Lower lobe of right lung (tissue), 2 donors: ENCODE measurements at regions not wholly inside any gene's neighbourhood (a gene's known extent, or its start where the extent isn't known, plus 50 kb on each side); places are given as distances from the start of the nearest gene placed in this dataset.
A peak's percentile ranks its signal among the peaks of the same experiment; 100 is the strongest.

Experiments
- ATAC-seq, 2 donors: fragments of 200-7000 bp; cut with Tn5 transposase; one replicate each; pipeline ENCODE4 v1.9.1; 2020 to 2022; ENCODE audit warnings: mild to moderate bottlenecking in 2 of 2, moderate library complexity in 2 of 2
- DNase-seq: peaks from one replicate; pipeline ENCODE4 v3.0.0-alpha.2; 2020
- H3K27ac ChIP-seq: fragments of 200-600 bp; one replicate; pipeline ENCODE4 v1.8.0; 2022
- H3K27me3 ChIP-seq: fragments of 200-600 bp; one replicate; pipeline ENCODE4 v1.8.0; 2022; ENCODE audit warnings: low read depth
- H3K36me3 ChIP-seq: fragments of 200-600 bp; one replicate; pipeline ENCODE4 v1.8.0; 2022; ENCODE audit warnings: mild to moderate bottlenecking
- H3K4me1 ChIP-seq: fragments of 200-600 bp; one replicate; pipeline ENCODE4 v1.8.0; 2022
- H3K4me3 ChIP-seq: fragments of 200-600 bp; one replicate; pipeline ENCODE4 v1.8.0; 2022; ENCODE audit warnings: mild to moderate bottlenecking
- H3K9me3 ChIP-seq: fragments of 200-600 bp; one replicate; pipeline ENCODE4 v1.8.0; 2022
- CTCF ChIP-seq: fragments of 200-600 bp; IDR thresholded peaks from one replicate; pipeline ENCODE4 v1.8.0; 2022; ENCODE audit warnings: antibody characterized with exemption, mild to moderate bottlenecking
- intact Hi-C: fragments of 100-400 bp; cut with DNase I; formaldehyde crosslinking; loops from one replicate; pipeline ENCODE4 v1.11.0; 2022
- donor health status: DM: no; HTN: yes; CAD: no; lungs with severe emphysema.

GRCh38 chr9:88870627-88871026 is 120.6 kb upstream of the S1PR3 start:
- Histone ChIP-seq H3K27ac (no peak overlapping the region), H3K4me1 (no peaks in the 10 kb centered on the region), H3K36me3 (no peaks in the 10 kb centered on the region), H3K27me3 (no peaks in the 10 kb centered on the region), H3K4me3 (no peak overlapping the region), H3K9me3 (peaks cover 7% of the 10 kb centered on the region)
- ATAC-seq: no peak
- no peak for TF ChIP-seq CTCF
- intact Hi-C loops: no loop called here
- no peak for DNase-seq

- Histone ChIP-seq H3K4me1 (no peaks in the 10 kb centered on the region), H3K27me3 (no peaks in the 10 kb centered on the region), H3K9me3 (peaks cover 7% of the 10 kb centered on the region), H3K4me3 (no peak overlapping the region), H3K27ac (no peak overlapping the region), H3K36me3 (no peaks in the 10 kb centered on the region)
- intact Hi-C loops: no loop called here
- DNase-seq: no peak
- no peak for TF ChIP-seq CTCF
- no peak for ATAC-seq
Observed at GRCh38 chr9:88871669-88872068, 119.6 kb upstream of the S1PR3 start.

GRCh38 chr9:88872192-88872946 is 118.9 kb upstream of the S1PR3 start:
- Histone ChIP-seq H3K4me1 (no peaks in the 10 kb centered on the region), H3K4me3 (no peak overlapping the region), H3K27me3 (no peaks in the 10 kb centered on the region), H3K36me3 (no peaks in the 10 kb centered on the region), H3K27ac (no peak overlapping the region), H3K9me3 (peaks cover 7% of the 10 kb centered on the region)
- no peak for ATAC-seq
- DNase-seq: no peak
- no peak for TF ChIP-seq CTCF
- intact Hi-C loops: no loop called here

GRCh38 chr9:88873635-88874034 is 117.6 kb upstream of the S1PR3 start:
- no peaks in the 10 kb centered on the region for H3K4me1 ChIP-seq
- H3K27ac ChIP-seq: no peak overlapping the region
- H3K4me3 ChIP-seq: no peak overlapping the region
- DNase-seq (no peak), ATAC-seq (peak; percentile 14 to 35)
- H3K27me3 ChIP-seq: no peaks in the 10 kb centered on the region
- H3K9me3 ChIP-seq: peaks cover 6% of the 10 kb centered on the region
- intact Hi-C loops: no loop called here
- no peak for TF ChIP-seq CTCF
- H3K36me3 ChIP-seq: no peaks in the 10 kb centered on the region

- peak in 1 of 2 donors; percentile 24 for ATAC-seq
- Histone ChIP-seq H3K4me1 (no peaks in the 10 kb centered on the region), H3K27ac (no peak overlapping the region), H3K36me3 (no peaks in the 10 kb centered on the region), H3K27me3 (no peaks in the 10 kb centered on the region), H3K9me3 (no peaks in the 10 kb centered on the region), H3K4me3 (no peak overlapping the region)
- intact Hi-C loops: no loop called here
- DNase-seq: no peak
- TF ChIP-seq CTCF: no peak
Observed at GRCh38 chr9:88874391-88874790, 116.9 kb upstream of the S1PR3 start.
